Keratinocyte (primary cell): ENCODE measurements at regions not wholly inside any gene's neighbourhood (a gene's known extent, or its start where the extent isn't known, plus 50 kb on each side); places are given as distances from the start of the nearest gene placed in this dataset.

Experiments
- DNase-seq: peaks from one replicate; pipeline ENCODE4 v3.0.0-alpha.2; 2011; ENCODE audit warnings: low read depth, missing footprints, low spot score
- FAIRE-seq: peaks from 2 replicates; lab custom pipeline; 2011; peaks lifted over from hg19 to GRCh38; lab: Jason Lieb, UNC
- H2AFZ ChIP-seq: 2 replicates; pipeline ENCODE4 v1.6.0; 2012; ENCODE audit warnings: low read length, control low read depth, inconsistent platforms; ENCODE audit not compliant: control insufficient read depth
- H3K27ac ChIP-seq: 2 replicates; pipeline ENCODE4 v1.5.1; 2011; ENCODE audit warnings: low read length; ENCODE audit not compliant: control insufficient read depth, insufficient read depth
- H3K27me3 ChIP-seq: 3 replicates; pipeline ENCODE4 v1.6.0; 2011; ENCODE audit warnings: low read length; ENCODE audit not compliant: control insufficient read depth, insufficient read depth; ENCODE audit errors: extremely low read depth
- H3K36me3 ChIP-seq, 2 experiments: 2 replicates in 1 of 2; 3 replicates in 1 of 2; pipeline ENCODE4 v1.5.1; 2011; ENCODE audit warnings: low read length in 2 of 2, mild to moderate bottlenecking in 1 of 2; ENCODE audit not compliant: control insufficient read depth in 2 of 2, insufficient read depth in 2 of 2; ENCODE audit errors: extremely low read depth in 1 of 2
- H3K4me1 ChIP-seq: 3 replicates; pipeline ENCODE4 v1.5.1; 2011; ENCODE audit warnings: low read length; ENCODE audit not compliant: control insufficient read depth, insufficient read depth; ENCODE audit errors: extremely low read depth
- H3K4me2 ChIP-seq: 3 replicates; pipeline ENCODE4 v1.6.0; 2011; ENCODE audit warnings: low read depth, low read length; ENCODE audit not compliant: control insufficient read depth, insufficient read depth; ENCODE audit errors: extremely low read depth
- H3K4me3 ChIP-seq, 3 experiments: fragments of 200-600 bp in 1 of 3; sonication (generic) in 1 of 3; 2 replicates in 2 of 3; 3 replicates in 1 of 3; pipeline ENCODE4 v1.5.1; 2011 to 2016; ENCODE audit warnings: low read length in 3 of 3, mild to moderate bottlenecking in 3 of 3, control low read depth in 2 of 3, inconsistent platforms in 1 of 3, low read depth in 1 of 3, mixed read lengths in 1 of 3, mixed run types in 1 of 3, moderate library complexity in 1 of 3; ENCODE audit not compliant: control insufficient read depth in 2 of 3, insufficient read depth in 2 of 3; ENCODE audit errors: extremely low read depth in 1 of 3
- H3K79me2 ChIP-seq: 2 replicates; pipeline ENCODE4 v1.6.0; 2012; ENCODE audit warnings: low read length; ENCODE audit not compliant: control insufficient read depth, insufficient read depth
- H3K9ac ChIP-seq: 3 replicates; pipeline ENCODE4 v1.6.0; 2011; ENCODE audit warnings: low read length; ENCODE audit not compliant: control insufficient read depth, insufficient read depth; ENCODE audit errors: extremely low read depth
- H3K9me1 ChIP-seq: 3 replicates; pipeline ENCODE4 v1.6.0; 2011; ENCODE audit warnings: low read length; ENCODE audit not compliant: control insufficient read depth, insufficient read depth; ENCODE audit errors: extremely low read depth
- H3K9me3 ChIP-seq: 2 replicates; pipeline ENCODE4 v1.5.1; 2012; ENCODE audit warnings: low read depth, low read length; ENCODE audit not compliant: control insufficient read depth
- H4K20me1 ChIP-seq: 3 replicates; pipeline ENCODE4 v1.6.0; 2011; ENCODE audit warnings: low read length; ENCODE audit not compliant: control insufficient read depth, insufficient read depth; ENCODE audit errors: extremely low read depth
- EZH2 ChIP-seq: IDR thresholded peaks from one replicate; pipeline ENCODE4 v1.6.1; 2012; ENCODE audit warnings: inconsistent platforms, mild to moderate bottlenecking, low read length, moderate library complexity
- dilution Hi-C: fragments of 300-500 bp; cut with MboI; formaldehyde crosslinking; loops from one replicate; pipeline ENCODE4 v1.7.0; 2020; ENCODE audit warnings: low sequenced_read_pairs; ENCODE audit not compliant: extremely low pct_ligation_motif_present
- TF ChIP-seq, protein P1 (sequence below), 3 experiments: IDR thresholded peaks in 1 of 3; conservative IDR thresholded peaks in 1 of 3; optimal IDR thresholded peaks in 1 of 3; 2 replicates in 2 of 3; 3 replicates in 1 of 3; pipeline versions ENCODE3 to v1.5.1; 2011; ENCODE audit warnings: low read length in 3 of 3, mild to moderate bottlenecking in 3 of 3, moderate library complexity in 2 of 3, control low read depth in 1 of 3, inconsistent platforms in 1 of 3; ENCODE audit not compliant: insufficient read depth in 2 of 3; ENCODE audit errors: extremely low read depth in 1 of 3

GRCh38 chr1:4004635-4005430 lies 104.8 kb upstream of the C1orf174 start:
- Histone ChIP-seq H3K27me3 (no peaks in the 10 kb centered on the region), H4K20me1 (no peaks in the 10 kb centered on the region), H3K9ac (no peak overlapping the region), H3K9me1 (no peaks in the 10 kb centered on the region), H3K27ac (no peak overlapping the region), H3K4me2 (no peak overlapping the region), H2AFZ (no peak overlapping the region), H3K79me2 (no peaks in the 10 kb centered on the region), H3K9me3 (peaks cover 12% of the 10 kb centered on the region), H3K4me3 (no peak overlapping the region), H3K36me3 (no peaks in the 10 kb centered on the region), H3K4me1 (no peaks in the 10 kb centered on the region)
- DNase-seq (no peak), FAIRE-seq (no peak)
- TF ChIP-seq, protein P1, sequence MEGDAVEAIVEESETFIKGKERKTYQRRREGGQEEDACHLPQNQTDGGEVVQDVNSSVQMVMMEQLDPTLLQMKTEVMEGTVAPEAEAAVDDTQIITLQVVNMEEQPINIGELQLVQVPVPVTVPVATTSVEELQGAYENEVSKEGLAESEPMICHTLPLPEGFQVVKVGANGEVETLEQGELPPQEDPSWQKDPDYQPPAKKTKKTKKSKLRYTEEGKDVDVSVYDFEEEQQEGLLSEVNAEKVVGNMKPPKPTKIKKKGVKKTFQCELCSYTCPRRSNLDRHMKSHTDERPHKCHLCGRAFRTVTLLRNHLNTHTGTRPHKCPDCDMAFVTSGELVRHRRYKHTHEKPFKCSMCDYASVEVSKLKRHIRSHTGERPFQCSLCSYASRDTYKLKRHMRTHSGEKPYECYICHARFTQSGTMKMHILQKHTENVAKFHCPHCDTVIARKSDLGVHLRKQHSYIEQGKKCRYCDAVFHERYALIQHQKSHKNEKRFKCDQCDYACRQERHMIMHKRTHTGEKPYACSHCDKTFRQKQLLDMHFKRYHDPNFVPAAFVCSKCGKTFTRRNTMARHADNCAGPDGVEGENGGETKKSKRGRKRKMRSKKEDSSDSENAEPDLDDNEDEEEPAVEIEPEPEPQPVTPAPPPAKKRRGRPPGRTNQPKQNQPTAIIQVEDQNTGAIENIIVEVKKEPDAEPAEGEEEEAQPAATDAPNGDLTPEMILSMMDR (optimal IDR thresholded peaks at IDR 0.05 in 1 of 3, IDR thresholded peaks at IDR 0.05 in 1 of 3, conservative IDR thresholded peaks at IDR 0.05 in 1 of 3; ENCODE audit: extremely low read depth in 1 of 3, insufficient read depth in 2 of 3, low read length in 3 of 3): no peak
- TF ChIP-seq EZH2: no peak
- dilution Hi-C loops: no loop called here

DNA sequence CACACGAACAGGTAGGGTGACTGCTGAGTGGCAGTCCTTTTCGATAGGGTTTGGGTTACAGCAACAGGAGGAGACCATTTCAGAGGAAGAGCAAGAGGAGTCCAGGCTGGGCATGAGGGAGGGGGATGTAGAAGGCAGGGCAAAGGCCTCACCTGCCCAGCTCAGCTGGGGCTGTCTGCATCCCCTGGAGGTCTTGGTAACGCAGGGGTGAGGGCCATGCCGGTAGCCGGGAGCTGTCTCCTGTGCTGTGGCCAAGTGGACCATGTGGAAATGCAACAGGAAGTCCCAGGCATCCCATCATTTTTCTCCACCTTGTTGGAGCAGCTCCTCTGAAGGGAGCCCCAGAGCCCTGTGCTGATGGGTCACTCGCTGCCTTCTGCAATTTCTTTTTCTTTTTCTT lies 105.4 kb upstream of the C1orf174 start:
- dilution Hi-C loops: no loop called here
- H4K20me1 ChIP-seq: no peaks in the 10 kb centered on the region
- FAIRE-seq (no peak), DNase-seq (no peak)
- H3K9ac ChIP-seq: no peak overlapping the region
- no peaks in the 10 kb centered on the region for H3K27me3 ChIP-seq
- H3K4me2 ChIP-seq: no peak overlapping the region
- no peak overlapping the region for H2AFZ ChIP-seq
- no peaks in the 10 kb centered on the region for H3K9me1 ChIP-seq
- no peaks in the 10 kb centered on the region for H3K36me3 ChIP-seq
- H3K4me3 ChIP-seq: no peak overlapping the region
- no peaks in the 10 kb centered on the region for H3K4me1 ChIP-seq
- no peak overlapping the region for H3K27ac ChIP-seq
- TF ChIP-seq EZH2: no peak
- TF ChIP-seq, protein P1 (optimal IDR thresholded peaks at IDR 0.05 in 1 of 3, IDR thresholded peaks at IDR 0.05 in 1 of 3, conservative IDR thresholded peaks at IDR 0.05 in 1 of 3; ENCODE audit: extremely low read depth in 1 of 3, insufficient read depth in 2 of 3, low read length in 3 of 3): no peak
- no peaks in the 10 kb centered on the region for H3K79me2 ChIP-seq
- peaks cover 12% of the 10 kb centered on the region for H3K9me3 ChIP-seq
